ENCODE measurements at regions not wholly inside any gene's neighbourhood (a gene's known extent, or its start where the extent isn't known, plus 50 kb on each side); places are given as distances from the start of the nearest gene placed in this dataset.

- ATAC-seq, result no peak
- WGBS, result 69% methylated on average over 4 of the region's 4 CpGs
Measured at GRCh38 chr11:105553025-105553424, 56.8 kb upstream of the GRIA4 start.

GRCh38 chr11:105548359-105548758 is 61.5 kb upstream of the GRIA4 start:
- intact Hi-C loops (cut with DNase I), result no loop called here
- Histone ChIP-seq H3K9me3 (ENCODE audit: control insufficient read depth, low read length) (no peaks in the 10 kb centered on the region), H3K27ac (ENCODE audit: low read length) (no peak overlapping the region), H3K4me3 (ENCODE audit: low read length) (no peak overlapping the region), H3K27me3 (ENCODE audit: control insufficient read depth, insufficient read depth) (no peaks in the 10 kb centered on the region), H3K4me1 (ENCODE audit: control insufficient read depth, insufficient read depth, low read length) (no peaks in the 10 kb centered on the region)
- DNase-seq, result no peak
- ATAC-seq, result no peak
- 39% methylated on average over 3 of the region's 3 CpGs for WGBS

More at GRCh38 chr11:105553025-105553424, 56.8 kb upstream of the GRIA4 start:
- no peak overlapping the region for H3K27ac ChIP-seq (ENCODE audit: low read length)
- intact Hi-C loops (cut with DNase I), result no loop called here
- H3K27me3 ChIP-seq (ENCODE audit: control insufficient read depth, insufficient read depth), result no peaks in the 10 kb centered on the region
- no peaks in the 10 kb centered on the region for H3K4me1 ChIP-seq (ENCODE audit: control insufficient read depth, insufficient read depth, low read length)
- H3K9me3 ChIP-seq (ENCODE audit: control insufficient read depth, low read length), result no peaks in the 10 kb centered on the region
- no peak overlapping the region for H3K4me3 ChIP-seq (ENCODE audit: low read length)
- no peak for DNase-seq

GRCh38 chr11:105538588-105538987 is 71.3 kb upstream of the GRIA4 start:
- 63% methylated on average over 3 of the region's 3 CpGs for WGBS
- Histone ChIP-seq H3K4me1 (ENCODE audit: control insufficient read depth, insufficient read depth, low read length) (no peaks in the 10 kb centered on the region), H3K9me3 (ENCODE audit: control insufficient read depth, low read length) (no peaks in the 10 kb centered on the region), H3K4me3 (ENCODE audit: low read length) (no peak overlapping the region), H3K27ac (ENCODE audit: low read length) (no peak overlapping the region), H3K27me3 (ENCODE audit: control insufficient read depth, insufficient read depth) (no peaks in the 10 kb centered on the region)
- ATAC-seq, result no peak
- intact Hi-C loops (cut with DNase I), result no loop called here
- no peak for DNase-seq

- 44% methylated on average over 2 of the region's 2 CpGs for WGBS
- ATAC-seq, result no peak
Measured at GRCh38 chr11:105537531-105537930, 72.3 kb upstream of the GRIA4 start.

GRCh38 chr11:105524286-105524685 is 85.6 kb upstream of the GRIA4 start:
- Histone ChIP-seq H3K4me1 (ENCODE audit: control insufficient read depth, insufficient read depth, low read length) (no peaks in the 10 kb centered on the region), H3K27ac (ENCODE audit: low read length) (no peak overlapping the region), H3K9me3 (ENCODE audit: control insufficient read depth, low read length) (no peaks in the 10 kb centered on the region), H3K4me3 (ENCODE audit: low read length) (no peak overlapping the region), H3K27me3 (ENCODE audit: control insufficient read depth, insufficient read depth) (no peaks in the 10 kb centered on the region)
- WGBS, result 41% methylated on average over 3 of the region's 3 CpGs
- ATAC-seq (peak in 1 of 2 donors; percentile 33), DNase-seq (no peak)
- intact Hi-C loops (cut with DNase I), result no loop called here

More at GRCh38 chr11:105537531-105537930, 72.3 kb upstream of the GRIA4 start:
- no peaks in the 10 kb centered on the region for H3K27me3 ChIP-seq (ENCODE audit: control insufficient read depth, insufficient read depth)
- DNase-seq, result no peak
- intact Hi-C loops (cut with DNase I), result no loop called here
- no peaks in the 10 kb centered on the region for H3K9me3 ChIP-seq (ENCODE audit: control insufficient read depth, low read length)
- no peak overlapping the region for H3K27ac ChIP-seq (ENCODE audit: low read length)
- H3K4me1 ChIP-seq (ENCODE audit: control insufficient read depth, insufficient read depth, low read length), result no peaks in the 10 kb centered on the region
- H3K4me3 ChIP-seq (ENCODE audit: low read length), result no peak overlapping the region

GRCh38 chr11:105520706-105521345 is 89.0 kb upstream of the GRIA4 start:
- DNase-seq, result no peak
- intact Hi-C loops (cut with DNase I), result no loop called here
- Histone ChIP-seq H3K27ac (ENCODE audit: low read length) (no peak overlapping the region), H3K4me3 (ENCODE audit: low read length) (no peak overlapping the region), H3K4me1 (ENCODE audit: control insufficient read depth, insufficient read depth, low read length) (no peaks in the 10 kb centered on the region), H3K27me3 (ENCODE audit: control insufficient read depth, insufficient read depth) (no peaks in the 10 kb centered on the region), H3K9me3 (ENCODE audit: control insufficient read depth, low read length) (no peaks in the 10 kb centered on the region)
- 63% methylated on average over 4 of the region's 4 CpGs for WGBS
- ATAC-seq, result no peak

- no peaks in the 10 kb centered on the region for H3K9me3 ChIP-seq (ENCODE audit: control insufficient read depth, low read length)
- H3K27ac ChIP-seq (ENCODE audit: low read length), result no peak overlapping the region
- intact Hi-C loops (cut with DNase I), result no loop called here
- ATAC-seq, result no peak
- 73% methylated on average over 5 of the region's 5 CpGs for WGBS
- no peaks in the 10 kb centered on the region for H3K4me1 ChIP-seq (ENCODE audit: control insufficient read depth, insufficient read depth, low read length)
- no peak overlapping the region for H3K4me3 ChIP-seq (ENCODE audit: low read length)
- no peak for DNase-seq
- no peaks in the 10 kb centered on the region for H3K27me3 ChIP-seq (ENCODE audit: control insufficient read depth, insufficient read depth)
Measured at GRCh38 chr11:105507496-105508254, 102.2 kb upstream of the GRIA4 start.

GRCh38 chr11:105492010-105492409 is 117.9 kb upstream of the GRIA4 start:
- DNase-seq (no peak), ATAC-seq (no peak)

GRCh38 chr11:105491394-105491793 is 118.5 kb upstream of the GRIA4 start:
- intact Hi-C loops (cut with DNase I), result no loop called here
- H3K27ac ChIP-seq (ENCODE audit: low read length), result no peak overlapping the region
- no peaks in the 10 kb centered on the region for H3K27me3 ChIP-seq (ENCODE audit: control insufficient read depth, insufficient read depth)
- no peaks in the 10 kb centered on the region for H3K4me1 ChIP-seq (ENCODE audit: control insufficient read depth, insufficient read depth, low read length)
- ATAC-seq, result no peak
- DNase-seq, result no peak
- H3K9me3 ChIP-seq (ENCODE audit: control insufficient read depth, low read length), result no peaks in the 10 kb centered on the region
- no peak overlapping the region for H3K4me3 ChIP-seq (ENCODE audit: low read length)
- WGBS, result 80% methylated on average over 1 of the region's 1 CpG

More at GRCh38 chr11:105492010-105492409, 117.9 kb upstream of the GRIA4 start:
- 83% methylated on average over 1 of the region's 1 CpG for WGBS
- no peaks in the 10 kb centered on the region for H3K4me1 ChIP-seq (ENCODE audit: control insufficient read depth, insufficient read depth, low read length)
- intact Hi-C loops (cut with DNase I), result no loop called here
- H3K4me3 ChIP-seq (ENCODE audit: low read length), result no peak overlapping the region
- no peaks in the 10 kb centered on the region for H3K27me3 ChIP-seq (ENCODE audit: control insufficient read depth, insufficient read depth)
- H3K9me3 ChIP-seq (ENCODE audit: control insufficient read depth, low read length), result no peaks in the 10 kb centered on the region
- H3K27ac ChIP-seq (ENCODE audit: low read length), result no peak overlapping the region

GRCh38 chr11:105490333-105490732 is 119.5 kb upstream of the GRIA4 start:
- H3K4me3 ChIP-seq (ENCODE audit: low read length), result no peak overlapping the region
- no peaks in the 10 kb centered on the region for H3K27me3 ChIP-seq (ENCODE audit: control insufficient read depth, insufficient read depth)
- H3K27ac ChIP-seq (ENCODE audit: low read length), result no peak overlapping the region
- no peaks in the 10 kb centered on the region for H3K4me1 ChIP-seq (ENCODE audit: control insufficient read depth, insufficient read depth, low read length)
- WGBS, result 86% methylated on average over 1 of the region's 1 CpG
- ATAC-seq (no peak), DNase-seq (no peak)
- H3K9me3 ChIP-seq (ENCODE audit: control insufficient read depth, low read length), result no peaks in the 10 kb centered on the region
- intact Hi-C loops (cut with DNase I), result no loop called here

- intact Hi-C loops (cut with DNase I), result no loop called here
- no peaks in the 10 kb centered on the region for H3K9me3 ChIP-seq (ENCODE audit: control insufficient read depth, low read length)
- no peak overlapping the region for H3K4me3 ChIP-seq (ENCODE audit: low read length)
- 30% methylated on average over 4 of the region's 4 CpGs for whole genome bisulfite sequencing
- peak in 1 of 2 donors; percentile 36 for ATAC-seq
- no peaks in the 10 kb centered on the region for H3K27me3 ChIP-seq (ENCODE audit: control insufficient read depth, insufficient read depth)
- peak in 2 of 3 donors; percentile 16 to 33 for DNase-seq
- H3K27ac ChIP-seq (ENCODE audit: low read length), result no peak overlapping the region
- no peaks in the 10 kb centered on the region for H3K4me1 ChIP-seq (ENCODE audit: control insufficient read depth, insufficient read depth, low read length)
Measured at GRCh38 chr11:105489446-105489845, 120.4 kb upstream of the GRIA4 start.
